ENCODE measurements at regions not wholly inside any gene's neighbourhood (a gene's known extent, or its start where the extent isn't known, plus 50 kb on each side); places are given as distances from the start of the nearest gene placed in this dataset.

DNA sequence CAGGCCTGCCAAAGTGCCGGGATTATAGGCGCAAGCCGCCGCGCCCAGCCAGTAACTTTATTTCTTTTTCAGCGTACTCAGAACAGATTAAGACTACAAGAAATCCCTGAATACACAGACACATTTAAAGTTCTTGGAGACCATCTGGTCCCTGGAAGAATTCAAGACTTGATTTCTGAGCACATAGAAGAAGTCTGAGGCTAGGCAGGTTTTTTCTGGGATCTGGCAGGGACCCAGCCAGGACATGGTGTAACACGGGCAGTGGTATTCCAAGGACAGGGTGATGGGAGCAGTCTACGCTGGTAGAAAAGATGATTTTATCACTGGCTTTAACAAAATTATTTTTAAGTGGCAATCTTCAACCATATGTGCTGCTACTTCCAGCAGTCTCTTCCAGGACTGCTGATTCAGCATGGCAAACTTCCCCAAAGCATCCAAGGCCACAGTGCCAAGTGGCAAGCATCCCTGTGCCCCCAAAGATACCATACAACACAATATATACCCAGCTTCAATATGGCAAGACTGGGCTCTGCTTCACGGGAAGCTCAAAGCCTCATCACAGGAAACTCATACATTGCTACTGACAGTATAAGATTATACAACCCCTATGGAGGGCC, 105.2 kb upstream of the OR5AK2 start:
- TF ChIP-seq, protein P1, sequence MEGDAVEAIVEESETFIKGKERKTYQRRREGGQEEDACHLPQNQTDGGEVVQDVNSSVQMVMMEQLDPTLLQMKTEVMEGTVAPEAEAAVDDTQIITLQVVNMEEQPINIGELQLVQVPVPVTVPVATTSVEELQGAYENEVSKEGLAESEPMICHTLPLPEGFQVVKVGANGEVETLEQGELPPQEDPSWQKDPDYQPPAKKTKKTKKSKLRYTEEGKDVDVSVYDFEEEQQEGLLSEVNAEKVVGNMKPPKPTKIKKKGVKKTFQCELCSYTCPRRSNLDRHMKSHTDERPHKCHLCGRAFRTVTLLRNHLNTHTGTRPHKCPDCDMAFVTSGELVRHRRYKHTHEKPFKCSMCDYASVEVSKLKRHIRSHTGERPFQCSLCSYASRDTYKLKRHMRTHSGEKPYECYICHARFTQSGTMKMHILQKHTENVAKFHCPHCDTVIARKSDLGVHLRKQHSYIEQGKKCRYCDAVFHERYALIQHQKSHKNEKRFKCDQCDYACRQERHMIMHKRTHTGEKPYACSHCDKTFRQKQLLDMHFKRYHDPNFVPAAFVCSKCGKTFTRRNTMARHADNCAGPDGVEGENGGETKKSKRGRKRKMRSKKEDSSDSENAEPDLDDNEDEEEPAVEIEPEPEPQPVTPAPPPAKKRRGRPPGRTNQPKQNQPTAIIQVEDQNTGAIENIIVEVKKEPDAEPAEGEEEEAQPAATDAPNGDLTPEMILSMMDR (IDR thresholded peaks at IDR 0.05), result no peak
- TF ChIP-seq EP300 (IDR thresholded peaks at IDR 0.05; ENCODE audit: low read depth), result no peak

All from transverse colon (tissue), 3 donors.